AG04449 (cell line): ENCODE measurements at regions not wholly inside any gene's neighbourhood (a gene's known extent, or its start where the extent isn't known, plus 50 kb on each side); places are given as distances from the start of the nearest gene placed in this dataset.

Source experiments
- CTCF ChIA-PET: fragments of 350-600 bp; formaldehyde crosslinking; extraction: SDS; loops from one replicate; lab custom pipeline; 2021; ENCODE audit warnings: antibody characterized with exemption; lab: Yijun Ruan, JAX
- POLR2A ChIA-PET: fragments of 400-600, 350-600 bp; formaldehyde crosslinking; extraction: SDS; loops from one replicate; lab custom pipeline; 2020; ENCODE audit warnings: antibody characterized with exemption, inconsistent platforms; lab: Yijun Ruan, JAX
- DNase-seq: peaks from one replicate; pipeline ENCODE4 v3.0.0-alpha.2; 2010; ENCODE audit warnings: low read depth, low spot score
- H3K4me3 ChIP-seq: 2 replicates; pipeline ENCODE4 v1.5.1; 2011; ENCODE audit warnings: low read depth, mild to moderate bottlenecking, control low read depth, low read length
- TF ChIP-seq, protein P1 (sequence below): IDR thresholded peaks from one replicate; pipeline ENCODE4 v1.5.1; 2011; ENCODE audit warnings: mild to moderate bottlenecking, moderate library complexity, low read length, control low read depth, inconsistent platforms; ENCODE audit not compliant: insufficient read depth; ENCODE audit errors: missing control alignments

GRCh38 chr16:65548470-65548869 lies 426.6 kb upstream of the CDH11 start:
- H3K4me3 ChIP-seq, result no peak overlapping the region; the same call in 1 of the 2 replicates
- TF ChIP-seq, protein P1, sequence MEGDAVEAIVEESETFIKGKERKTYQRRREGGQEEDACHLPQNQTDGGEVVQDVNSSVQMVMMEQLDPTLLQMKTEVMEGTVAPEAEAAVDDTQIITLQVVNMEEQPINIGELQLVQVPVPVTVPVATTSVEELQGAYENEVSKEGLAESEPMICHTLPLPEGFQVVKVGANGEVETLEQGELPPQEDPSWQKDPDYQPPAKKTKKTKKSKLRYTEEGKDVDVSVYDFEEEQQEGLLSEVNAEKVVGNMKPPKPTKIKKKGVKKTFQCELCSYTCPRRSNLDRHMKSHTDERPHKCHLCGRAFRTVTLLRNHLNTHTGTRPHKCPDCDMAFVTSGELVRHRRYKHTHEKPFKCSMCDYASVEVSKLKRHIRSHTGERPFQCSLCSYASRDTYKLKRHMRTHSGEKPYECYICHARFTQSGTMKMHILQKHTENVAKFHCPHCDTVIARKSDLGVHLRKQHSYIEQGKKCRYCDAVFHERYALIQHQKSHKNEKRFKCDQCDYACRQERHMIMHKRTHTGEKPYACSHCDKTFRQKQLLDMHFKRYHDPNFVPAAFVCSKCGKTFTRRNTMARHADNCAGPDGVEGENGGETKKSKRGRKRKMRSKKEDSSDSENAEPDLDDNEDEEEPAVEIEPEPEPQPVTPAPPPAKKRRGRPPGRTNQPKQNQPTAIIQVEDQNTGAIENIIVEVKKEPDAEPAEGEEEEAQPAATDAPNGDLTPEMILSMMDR, result peak; percentile 45
- ChIA-PET CTCF (interaction anchor here (1.7 kb wide), 1 partner anchor 720 kb away, joined by 4 read pairs; no protein-coding TSS in a partner anchor), POLR2A (interaction anchor here (0.6 to 1.1 kb wide), 7 partner anchors 9 to 429 kb away, joined by 3 to 5 read pairs (median 3); no protein-coding TSS in a partner anchor)
- no peak for DNase-seq

GRCh38 chr16:65547772-65548446 lies 426.0 kb upstream of the CDH11 start:
- TF ChIP-seq, protein P1, result no peak
- ChIA-PET POLR2A (interaction anchor here (0.6 to 1.3 kb wide), 9 partner anchors 9 to 428 kb away, joined by 3 to 5 read pairs (median 4); partner anchors contain the start of gene CDH11), CTCF (interaction anchor here (1.0 to 1.7 kb wide), 4 partner anchors 20 to 723 kb away, joined by 3 to 4 read pairs (median 4); no protein-coding TSS in a partner anchor)
- H3K4me3 ChIP-seq, result peak overlapping the region; percentile 23
- peak; percentile 95 for DNase-seq

- ChIA-PET CTCF (interaction anchor here (0.8 to 1.3 kb wide), 3 partner anchors 13 to 377 kb away, joined by 3 to 4 read pairs (median 3); no protein-coding TSS in a partner anchor), POLR2A (interaction anchor here (1.0 to 1.3 kb wide), 3 partner anchors 9 to 425 kb away, joined by 3 to 5 read pairs (median 4); partner anchors contain the start of gene CDH11)
- TF ChIP-seq, protein P1, result no peak
- H3K4me3 ChIP-seq, result no peak overlapping the region
- DNase-seq, result no peak
Measured at GRCh38 chr16:65546353-65546791, 424.5 kb upstream of the CDH11 start.

DNA sequence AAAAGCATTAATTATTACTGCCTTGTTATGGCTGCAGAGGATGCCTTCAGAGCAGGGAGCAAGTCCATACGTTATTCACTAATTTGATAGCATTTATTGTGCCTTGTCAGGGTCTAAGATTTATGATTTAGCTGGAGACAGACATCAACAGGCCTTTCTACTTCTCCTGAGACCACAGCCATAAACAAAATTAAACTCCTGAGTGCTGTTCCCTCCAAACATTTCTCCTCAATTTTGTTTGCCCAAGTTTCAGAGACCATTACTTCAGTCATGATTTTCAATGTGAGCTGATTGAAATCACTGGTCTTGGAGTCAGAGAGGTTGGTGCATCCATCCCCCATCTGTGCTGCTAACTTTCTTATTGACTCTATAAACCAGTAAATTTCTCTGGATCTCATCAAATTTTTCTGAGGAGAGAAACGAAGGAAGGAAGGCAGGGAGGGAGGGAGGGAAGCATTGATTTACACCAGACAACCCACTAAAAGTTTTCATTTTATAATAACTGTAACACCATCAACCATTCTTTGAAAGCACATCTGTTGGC lies 423.6 kb upstream of the CDH11 start:
- ChIA-PET POLR2A (no interaction called here), CTCF (no interaction called here)
- no peak for DNase-seq
- TF ChIP-seq, protein P1, result no peak
- H3K4me3 ChIP-seq, result no peak overlapping the region

DNA sequence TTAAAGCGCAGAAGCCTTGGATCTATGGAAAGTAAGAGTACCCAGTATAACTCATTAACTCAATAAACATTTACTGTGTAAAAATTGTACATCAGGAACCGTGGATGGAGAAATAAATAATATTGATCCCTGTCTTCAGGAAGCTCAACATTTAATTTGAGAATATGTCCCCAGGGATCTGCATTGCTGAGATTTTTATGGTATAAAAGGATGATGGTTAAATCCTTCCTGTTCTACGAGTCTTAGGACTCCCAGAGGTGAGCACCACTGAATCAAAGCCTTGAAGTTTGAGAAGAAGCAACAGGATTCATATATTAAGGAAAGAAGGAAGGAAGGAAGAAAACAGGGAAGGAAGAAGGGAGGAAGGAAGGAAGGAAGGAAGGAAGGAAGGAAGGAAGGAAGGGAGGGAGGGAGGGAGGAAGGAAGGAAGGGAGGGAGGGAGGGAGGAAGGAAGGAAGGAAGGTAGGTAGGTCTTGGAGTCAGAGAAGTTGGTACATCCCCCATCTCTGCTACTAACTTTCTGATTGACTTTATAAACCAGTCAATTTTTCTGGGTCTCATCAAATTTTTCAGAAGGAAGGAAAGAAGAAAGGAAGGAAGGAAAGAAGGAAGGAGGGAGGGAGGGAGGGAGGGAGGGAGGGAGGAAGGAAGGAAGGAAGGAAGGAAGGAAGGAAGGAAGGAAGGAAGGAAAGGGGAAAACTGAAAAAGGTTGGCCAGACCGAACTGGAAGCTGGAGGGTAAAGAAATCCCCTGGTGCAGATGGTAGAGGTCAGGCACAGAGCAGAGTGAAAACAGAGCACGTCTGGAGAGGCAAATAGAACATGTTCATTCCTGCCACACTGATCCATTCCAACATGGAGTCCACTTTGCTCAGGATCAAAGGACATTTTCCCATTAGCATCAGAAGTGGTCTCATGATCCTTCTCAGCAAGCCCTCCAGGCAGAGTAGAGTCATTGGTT lies 422.2 kb upstream of the CDH11 start:
- POLR2A ChIA-PET, result no interaction called here
- no peak overlapping the region for H3K4me3 ChIP-seq
- CTCF ChIA-PET, result no interaction called here
- TF ChIP-seq, protein P1, result no peak
- no peak for DNase-seq
